B cell (primary cell): ENCODE measurements at regions not wholly inside any gene's neighbourhood (a gene's known extent, or its start where the extent isn't known, plus 50 kb on each side); places are given as distances from the start of the nearest gene placed in this dataset.

Experiments
- ATAC-seq: fragments of 200-7000 bp; cut with Tn5 transposase; one replicate; pipeline ENCODE4 v1.10.0; 2021; ENCODE audit warnings: low read depth, mild to moderate bottlenecking, moderate number of reproducible peaks, moderate library complexity
- CTCF ChIA-PET: fragments of 350-600 bp; sonication (Branson Sonifier 250); formaldehyde crosslinking; loops from one replicate; lab custom pipeline; 2021; ENCODE audit warnings: antibody characterized with exemption, inconsistent platforms; lab: Charles Lee
- POLR2A ChIA-PET: fragments of 350-600 bp; sonication (Branson Sonifier 250); formaldehyde crosslinking; loops from one replicate; lab custom pipeline; 2021; ENCODE audit warnings: antibody characterized with exemption; lab: Charles Lee
- DNase-seq: peaks from one replicate; pipeline ENCODE4 v3.0.0; 2013
- H2AFZ ChIP-seq: 2 replicates; pipeline ENCODE4 v1.6.1; 2012; ENCODE audit warnings: mild to moderate bottlenecking, low read depth, low read length; ENCODE audit not compliant: insufficient read depth, poor library complexity, severe bottlenecking
- H3K27ac ChIP-seq, 2 donors: 1 replicate in 1 of 2; 2 replicates in 1 of 2; pipeline ENCODE4 v1.5.1; 2012 to 2013; ENCODE audit warnings: low read length in 2 of 2, mild to moderate bottlenecking in 2 of 2, moderate library complexity in 1 of 2
- H3K27me3 ChIP-seq, 4 experiments: fragments of 200-600 bp in 1 of 4; sonication (generic) in 1 of 4; replicated peaks in 1 of 4; 1 replicate in 2 of 4; 2 replicates in 2 of 4; pipeline versions ENCODE4 v1.6.1 to v1.7.0; 2013 to 2016; ENCODE audit warnings: low read length in 3 of 4, mild to moderate bottlenecking in 2 of 4, mixed read lengths in 1 of 4, moderate library complexity in 1 of 4; ENCODE audit not compliant: insufficient read depth in 4 of 4, control insufficient read depth in 3 of 4; ENCODE audit errors: control extremely low read depth in 1 of 4
- H3K36me3 ChIP-seq, 2 experiments: replicated peaks in 1 of 2; 1 replicate in 1 of 2; 2 replicates in 1 of 2; pipeline versions ENCODE4 v1.6.1 to v1.7.1; 2013; ENCODE audit warnings: low read length in 1 of 2; ENCODE audit not compliant: insufficient read depth in 2 of 2, control insufficient read depth in 1 of 2; ENCODE audit errors: control extremely low read depth in 1 of 2, extremely low read depth in 1 of 2
- H3K4me1 ChIP-seq, 2 donors: fragments of 200-600 bp in 1 of 2; sonication (generic) in 1 of 2; 1 replicate in 1 of 2; 2 replicates in 1 of 2; pipeline versions ENCODE4 v1.5.1 to v1.6.1; 2013 to 2017; ENCODE audit warnings: low read length in 2 of 2; ENCODE audit not compliant: control insufficient read depth in 2 of 2, insufficient read depth in 2 of 2
- H3K4me2 ChIP-seq: replicated peaks from 2 replicates; pipeline ENCODE3; 2012; ENCODE audit warnings: mild to moderate bottlenecking, low read depth, low read length; ENCODE audit not compliant: poor library complexity, severe bottlenecking
- H3K4me3 ChIP-seq, 5 experiments: fragments of 200-600 bp in 1 of 5; sonication (generic) in 1 of 5; 1 replicate in 3 of 5; 2 replicates in 2 of 5; pipeline versions ENCODE4 v1.5.1 to v1.7.0; 2011 to 2016; ENCODE audit warnings: low read length in 4 of 5, mild to moderate bottlenecking in 4 of 5, low read depth in 2 of 5, control low read depth in 1 of 5, moderate library complexity in 1 of 5; ENCODE audit not compliant: insufficient read depth in 1 of 5; ENCODE audit errors: control extremely low read depth in 1 of 5, extremely low read depth in 1 of 5
- H3K79me2 ChIP-seq: fragments of 200-600 bp; sonication (generic); one replicate; pipeline ENCODE4 v1.6.0; 2016; ENCODE audit warnings: low read length; ENCODE audit not compliant: control insufficient read depth, insufficient read depth
- H3K9ac ChIP-seq: fragments of 200-600 bp; sonication (generic); 2 replicates; pipeline ENCODE4 v1.6.1; 2017; ENCODE audit warnings: mild to moderate bottlenecking, low read length, moderate library complexity
- H3K9me3 ChIP-seq, 3 donors: one replicate each; pipeline versions ENCODE4 v1.6.1 to v1.7.1; 2013; ENCODE audit warnings: low read length in 2 of 3; ENCODE audit not compliant: control insufficient read depth in 2 of 3, insufficient read depth in 1 of 3; ENCODE audit errors: control extremely low read depth in 1 of 3
- H4K20me1 ChIP-seq: 2 replicates; pipeline ENCODE4 v1.6.0; 2012; ENCODE audit warnings: mild to moderate bottlenecking, low read length; ENCODE audit not compliant: insufficient read depth, control insufficient read depth, poor library complexity, severe bottlenecking
- H3K27ac Mint-ChIP-seq: one replicate; pipeline ENCODE4 v1.8.0; 2021; ENCODE audit warnings: mixed read lengths
- H3K27me3 Mint-ChIP-seq: one replicate; pipeline ENCODE4 v1.8.0; 2021; ENCODE audit warnings: mixed read lengths
- H3K4me1 Mint-ChIP-seq: one replicate; pipeline ENCODE4 v1.8.0; 2021; ENCODE audit warnings: mixed read lengths
- H3K4me3 Mint-ChIP-seq: one replicate; pipeline ENCODE4 v1.8.0; 2021; ENCODE audit warnings: mixed read lengths
- H3K9me3 Mint-ChIP-seq: one replicate; pipeline ENCODE4 v1.8.0; 2022; ENCODE audit warnings: mixed read lengths; ENCODE audit not compliant: insufficient read depth
- EZH2 ChIP-seq: IDR thresholded peaks from 2 replicates; pipeline ENCODE4 v1.6.1; 2012; ENCODE audit warnings: borderline replicate concordance, low read depth, mild to moderate bottlenecking, moderate library complexity, low read length; ENCODE audit not compliant: insufficient read depth, poor library complexity, severe bottlenecking
- WGBS: methylation state at CpG from one replicate; pipeline ENCODE4 v1.1.5; 2013; ENCODE audit warnings: missing lambda C conversion rate; ENCODE audit not compliant: insufficient coverage; 5-methylcytosine and 5-hydroxymethylcytosine counted together
- intact Hi-C: fragments of 100-400 bp; cut with micrococcal nuclease; formaldehyde crosslinking; loops from one replicate; pipeline ENCODE4 v1.10.0; 2022
- TF ChIP-seq, protein P1 (sequence below): fragments of 200-600 bp; IDR thresholded peaks from one replicate; pipeline ENCODE4 v1.8.0; 2022; ENCODE audit warnings: antibody characterized with exemption, mild to moderate bottlenecking

DNA sequence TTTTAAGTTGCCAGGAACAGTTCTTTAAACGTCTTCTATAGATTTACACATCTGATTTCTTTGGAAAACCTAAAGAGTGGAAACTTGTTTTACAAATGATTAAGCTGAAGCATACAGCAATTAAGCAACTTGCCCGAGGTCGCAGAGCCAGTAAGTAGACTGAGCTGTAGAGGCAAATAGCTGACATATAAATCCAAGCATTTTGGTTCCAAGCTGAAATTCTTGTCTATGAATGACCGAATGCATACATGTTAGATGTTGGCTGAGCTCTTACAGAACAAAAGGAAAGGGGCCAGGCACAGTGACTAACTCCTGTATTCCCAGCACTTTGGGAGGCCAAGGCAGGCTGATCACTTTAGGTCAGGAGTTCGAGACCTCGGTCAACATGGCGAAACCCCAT is 101.8 kb upstream of the SGK1 start:
- Histone ChIP-seq H3K4me2 (no peak overlapping the region), H2AFZ (no peak overlapping the region), H4K20me1 (no peaks in the 10 kb centered on the region), H3K4me3 (no peak overlapping the region), H3K4me1 (peaks cover 8% of the 10 kb centered on the region in 2 donors), H3K9me3 (no peaks in the 10 kb centered on the region), H3K79me2 (no peaks in the 10 kb centered on the region), H3K36me3 (no peaks in the 10 kb centered on the region), H3K27me3 (no peaks in the 10 kb centered on the region), H3K27ac (no peak overlapping the region), H3K9ac (no peak overlapping the region)
- H3K27ac Mint-ChIP-seq: no peak overlapping the region
- POLR2A ChIA-PET: no interaction called here
- no peak for DNase-seq
- peaks cover 24% of the 10 kb centered on the region for H3K4me1 Mint-ChIP-seq
- no peak overlapping the region for H3K4me3 Mint-ChIP-seq
- ATAC-seq: no peak
- intact Hi-C loops: no loop called here
- no peaks in the 10 kb centered on the region for H3K9me3 Mint-ChIP-seq
- WGBS: 98% methylated on average over 5 of the region's 7 CpGs
- CTCF ChIA-PET: no interaction called here
- no peaks in the 10 kb centered on the region for H3K27me3 Mint-ChIP-seq
- no peak for TF ChIP-seq EZH2
- TF ChIP-seq, protein P1, sequence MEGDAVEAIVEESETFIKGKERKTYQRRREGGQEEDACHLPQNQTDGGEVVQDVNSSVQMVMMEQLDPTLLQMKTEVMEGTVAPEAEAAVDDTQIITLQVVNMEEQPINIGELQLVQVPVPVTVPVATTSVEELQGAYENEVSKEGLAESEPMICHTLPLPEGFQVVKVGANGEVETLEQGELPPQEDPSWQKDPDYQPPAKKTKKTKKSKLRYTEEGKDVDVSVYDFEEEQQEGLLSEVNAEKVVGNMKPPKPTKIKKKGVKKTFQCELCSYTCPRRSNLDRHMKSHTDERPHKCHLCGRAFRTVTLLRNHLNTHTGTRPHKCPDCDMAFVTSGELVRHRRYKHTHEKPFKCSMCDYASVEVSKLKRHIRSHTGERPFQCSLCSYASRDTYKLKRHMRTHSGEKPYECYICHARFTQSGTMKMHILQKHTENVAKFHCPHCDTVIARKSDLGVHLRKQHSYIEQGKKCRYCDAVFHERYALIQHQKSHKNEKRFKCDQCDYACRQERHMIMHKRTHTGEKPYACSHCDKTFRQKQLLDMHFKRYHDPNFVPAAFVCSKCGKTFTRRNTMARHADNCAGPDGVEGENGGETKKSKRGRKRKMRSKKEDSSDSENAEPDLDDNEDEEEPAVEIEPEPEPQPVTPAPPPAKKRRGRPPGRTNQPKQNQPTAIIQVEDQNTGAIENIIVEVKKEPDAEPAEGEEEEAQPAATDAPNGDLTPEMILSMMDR: no peak

DNA sequence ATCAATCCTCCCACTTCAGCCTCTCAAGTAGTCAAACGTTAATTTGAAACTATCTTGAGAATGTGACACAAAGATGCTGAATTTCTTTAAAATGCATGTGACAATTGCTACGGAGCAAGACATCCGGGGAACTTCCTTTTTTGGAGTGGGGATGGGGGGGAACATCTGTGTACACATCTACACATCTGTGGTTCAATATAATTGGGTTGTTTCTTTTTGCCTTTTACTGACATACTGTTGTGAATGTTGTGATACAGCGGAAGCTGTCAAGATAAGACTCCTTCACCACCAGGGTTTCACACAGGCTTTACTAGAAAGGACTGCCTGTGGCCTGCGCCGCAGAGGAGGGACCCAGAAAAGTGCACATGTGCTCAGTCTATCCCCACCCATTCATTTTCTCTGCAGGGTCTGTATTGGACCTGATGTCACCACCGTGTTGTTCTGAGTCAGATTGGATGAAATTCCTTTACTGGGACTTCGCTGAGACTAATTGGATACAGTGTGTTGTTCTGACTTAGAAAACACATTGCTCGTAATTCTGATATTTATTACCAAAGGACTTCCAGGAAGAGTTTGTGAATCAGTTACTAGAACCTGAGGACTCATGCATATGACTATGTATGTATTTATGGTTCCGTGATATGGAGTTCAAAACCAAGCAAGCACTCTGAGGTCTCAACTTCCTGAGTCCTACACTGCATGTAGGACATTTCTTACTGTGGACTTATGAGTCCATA is 98.7 kb upstream of the SGK1 start:
- no peak overlapping the region for H3K4me3 Mint-ChIP-seq
- H4K20me1 ChIP-seq: no peaks in the 10 kb centered on the region
- no peaks in the 10 kb centered on the region for H3K79me2 ChIP-seq
- no peak overlapping the region for H3K27ac Mint-ChIP-seq
- H3K9me3 Mint-ChIP-seq: peaks cover 5% of the 10 kb centered on the region
- H3K4me1 ChIP-seq: peaks cover 12% of the 10 kb centered on the region in 2 donors
- no peak overlapping the region for H3K27ac ChIP-seq
- TF ChIP-seq EZH2: no peak
- TF ChIP-seq, protein P1: no peak
- no peak overlapping the region for H3K4me3 ChIP-seq
- H3K4me2 ChIP-seq: no peak overlapping the region
- peaks cover 0 to 10% (median 4%) of the 10 kb centered on the region in 3 donors for H3K9me3 ChIP-seq
- no peak for ATAC-seq
- WGBS: 79% methylated on average over 2 of the region's 10 CpGs
- POLR2A ChIA-PET: no interaction called here
- no peak overlapping the region for H3K9ac ChIP-seq
- H3K36me3 ChIP-seq: no peaks in the 10 kb centered on the region
- H3K4me1 Mint-ChIP-seq: peaks cover 21% of the 10 kb centered on the region
- intact Hi-C loops: no loop called here
- no peaks in the 10 kb centered on the region for H3K27me3 Mint-ChIP-seq
- no peaks in the 10 kb centered on the region for H3K27me3 ChIP-seq
- H2AFZ ChIP-seq: no peak overlapping the region
- no peak for DNase-seq
- CTCF ChIA-PET: no interaction called here
